Caco-2 (cell line): ENCODE measurements at regions not wholly inside any gene's neighbourhood (a gene's known extent, or its start where the extent isn't known, plus 50 kb on each side); places are given as distances from the start of the nearest gene placed in this dataset.

Experiments used
- BruUV-seq: library from RNA; stranded (reverse); fragments of 400-500 nt; replicated peaks from 2 replicates; lab custom pipeline; 2021; lab: Mats Ljungman, UMichigan
- CTCF ChIA-PET: fragments of 300-600 bp; sonication (Branson Sonifier 250); formaldehyde crosslinking; loops from one replicate; lab custom pipeline; 2022; ENCODE audit warnings: antibody characterized with exemption; lab: Charles Lee
- POLR2A ChIA-PET: fragments of 300-600 bp; sonication (Branson Sonifier 250); formaldehyde crosslinking; loops from one replicate; lab custom pipeline; 2022; ENCODE audit warnings: antibody characterized with exemption; lab: Charles Lee
- DNase-seq, 2 experiments: peaks; one replicate each; pipeline versions ENCODE4 v3.0.0 to v3.0.0-alpha.2; 2020 to 2022
- H3K27me3 ChIP-seq: replicated peaks from 2 replicates; pipeline ENCODE4 v1.6.0; 2011; ENCODE audit warnings: low read length; ENCODE audit not compliant: control insufficient read depth, insufficient read depth
- H3K36me3 ChIP-seq: 2 replicates; pipeline ENCODE4 v1.5.1; 2011; ENCODE audit warnings: low read length; ENCODE audit not compliant: control insufficient read depth, insufficient read depth
- H3K4me1 ChIP-seq: fragments of 250-450 bp; sonication (Bioruptor Pico); 2 replicates; pipeline ENCODE4 v1.5.1; 2020; ENCODE audit warnings: mild to moderate bottlenecking
- H3K4me3 ChIP-seq: 2 replicates; pipeline ENCODE4 v1.5.1; 2011; ENCODE audit warnings: low read depth, mild to moderate bottlenecking, control low read depth, low read length
- H3K9me3 ChIP-seq: fragments of 250-450 bp; sonication (Bioruptor Pico); 2 replicates; pipeline ENCODE4 v1.5.1; 2020; ENCODE audit warnings: mild to moderate bottlenecking, moderate library complexity
- H3K27ac Mint-ChIP-seq: one replicate; pipeline ENCODE4 v1.8.0; 2022; ENCODE audit warnings: mixed read lengths; ENCODE audit not compliant: unreplicated experiment
- H3K27me3 Mint-ChIP-seq: one replicate; pipeline ENCODE4 v1.8.0; 2022; ENCODE audit warnings: mixed read lengths; ENCODE audit not compliant: insufficient read depth, unreplicated experiment
- H3K36me3 Mint-ChIP-seq: one replicate; pipeline ENCODE4 v1.8.0; 2022; ENCODE audit warnings: mild to moderate bottlenecking, mixed read lengths; ENCODE audit not compliant: insufficient read depth, unreplicated experiment
- H3K4me1 Mint-ChIP-seq: one replicate; pipeline ENCODE4 v1.8.0; 2022; ENCODE audit warnings: low read depth, mixed read lengths; ENCODE audit not compliant: unreplicated experiment
- H3K4me3 Mint-ChIP-seq: one replicate; pipeline ENCODE4 v1.8.0; 2022; ENCODE audit warnings: mild to moderate bottlenecking, moderate library complexity, mixed read lengths; ENCODE audit not compliant: unreplicated experiment
- H3K9me3 Mint-ChIP-seq: one replicate; pipeline ENCODE4 v1.8.0; 2022; ENCODE audit warnings: mixed read lengths; ENCODE audit not compliant: unreplicated experiment
- intact Hi-C: fragments of 100-400 bp; cut with micrococcal nuclease; formaldehyde crosslinking; loops from one replicate; pipeline ENCODE4 v1.10.0; 2022; ENCODE audit not compliant: unreplicated experiment
- TF ChIP-seq, protein P1 (sequence below), 2 experiments: fragments of 200-600 bp in 1 of 2; IDR thresholded peaks; 1 replicate in 1 of 2; 2 replicates in 1 of 2; pipeline versions ENCODE4 v1.5.1 to v1.8.0; 2011 to 2022; ENCODE audit warnings: antibody characterized with exemption in 1 of 2, control low read depth in 1 of 2, inconsistent platforms in 1 of 2, low read depth in 1 of 2, low read length in 1 of 2, mild to moderate bottlenecking in 1 of 2, moderate library complexity in 1 of 2; ENCODE audit not compliant: insufficient read depth in 1 of 2, severe bottlenecking in 1 of 2, unreplicated experiment in 1 of 2

GRCh38 chr5:155831491-155831890 is 495.5 kb upstream of the SGCD start:
- no peaks in the 10 kb centered on the region for H3K4me1 ChIP-seq
- Mint-ChIP-seq H3K27me3 (peaks cover 3% of the 10 kb centered on the region), H3K4me1 (no peaks in the 10 kb centered on the region), H3K9me3 (no peaks in the 10 kb centered on the region), H3K4me3 (no peak overlapping the region), H3K36me3 (no peaks in the 10 kb centered on the region), H3K27ac (no peak overlapping the region)
- TF ChIP-seq, protein P1, sequence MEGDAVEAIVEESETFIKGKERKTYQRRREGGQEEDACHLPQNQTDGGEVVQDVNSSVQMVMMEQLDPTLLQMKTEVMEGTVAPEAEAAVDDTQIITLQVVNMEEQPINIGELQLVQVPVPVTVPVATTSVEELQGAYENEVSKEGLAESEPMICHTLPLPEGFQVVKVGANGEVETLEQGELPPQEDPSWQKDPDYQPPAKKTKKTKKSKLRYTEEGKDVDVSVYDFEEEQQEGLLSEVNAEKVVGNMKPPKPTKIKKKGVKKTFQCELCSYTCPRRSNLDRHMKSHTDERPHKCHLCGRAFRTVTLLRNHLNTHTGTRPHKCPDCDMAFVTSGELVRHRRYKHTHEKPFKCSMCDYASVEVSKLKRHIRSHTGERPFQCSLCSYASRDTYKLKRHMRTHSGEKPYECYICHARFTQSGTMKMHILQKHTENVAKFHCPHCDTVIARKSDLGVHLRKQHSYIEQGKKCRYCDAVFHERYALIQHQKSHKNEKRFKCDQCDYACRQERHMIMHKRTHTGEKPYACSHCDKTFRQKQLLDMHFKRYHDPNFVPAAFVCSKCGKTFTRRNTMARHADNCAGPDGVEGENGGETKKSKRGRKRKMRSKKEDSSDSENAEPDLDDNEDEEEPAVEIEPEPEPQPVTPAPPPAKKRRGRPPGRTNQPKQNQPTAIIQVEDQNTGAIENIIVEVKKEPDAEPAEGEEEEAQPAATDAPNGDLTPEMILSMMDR (IDR thresholded peaks at IDR 0.05; ENCODE audit: insufficient read depth in 1 of 2, low read depth in 1 of 2, low read length in 1 of 2, severe bottlenecking in 1 of 2, unreplicated experiment in 1 of 2): no peak
- intact Hi-C loops: loop anchor here (10.0 kb wide), 1 partner anchor 983 kb away; no protein-coding TSS in a partner anchor
- ChIA-PET POLR2A (no interaction called here), CTCF (no interaction called here)
- no peaks in the 10 kb centered on the region for H3K9me3 ChIP-seq
- no peak overlapping the region for H3K4me3 ChIP-seq
- no peaks in the 10 kb centered on the region for H3K27me3 ChIP-seq
- no peaks in the 10 kb centered on the region for H3K36me3 ChIP-seq
- no peak for DNase-seq
- no TSS peak for BruUV-seq

GRCh38 chr5:155833287-155833686 is 493.7 kb upstream of the SGCD start:
- no peak overlapping the region for H3K27ac Mint-ChIP-seq
- H3K9me3 ChIP-seq: no peaks in the 10 kb centered on the region
- H3K36me3 ChIP-seq: no peaks in the 10 kb centered on the region
- TF ChIP-seq, protein P1 (IDR thresholded peaks at IDR 0.05; ENCODE audit: insufficient read depth in 1 of 2, low read depth in 1 of 2, low read length in 1 of 2, severe bottlenecking in 1 of 2, unreplicated experiment in 1 of 2): peak in 1 of 2 experiments; percentile 15
- H3K4me1 Mint-ChIP-seq: no peaks in the 10 kb centered on the region
- no peaks in the 10 kb centered on the region for H3K27me3 ChIP-seq
- BruUV-seq: no TSS peak
- ChIA-PET CTCF (interaction anchor here (1.0 kb wide), 1 partner anchor 73 kb away, joined by 3 read pairs; no protein-coding TSS in a partner anchor), POLR2A (no interaction called here)
- H3K4me3 Mint-ChIP-seq: no peak overlapping the region
- H3K36me3 Mint-ChIP-seq: no peaks in the 10 kb centered on the region
- no peaks in the 10 kb centered on the region for H3K4me1 ChIP-seq
- H3K9me3 Mint-ChIP-seq: no peaks in the 10 kb centered on the region
- DNase-seq: no peak
- peaks cover 3% of the 10 kb centered on the region for H3K27me3 Mint-ChIP-seq
- intact Hi-C loops: loop anchor here (10.0 kb wide), 1 partner anchor 982 kb away; no protein-coding TSS in a partner anchor
- H3K4me3 ChIP-seq: no peak overlapping the region

DNA sequence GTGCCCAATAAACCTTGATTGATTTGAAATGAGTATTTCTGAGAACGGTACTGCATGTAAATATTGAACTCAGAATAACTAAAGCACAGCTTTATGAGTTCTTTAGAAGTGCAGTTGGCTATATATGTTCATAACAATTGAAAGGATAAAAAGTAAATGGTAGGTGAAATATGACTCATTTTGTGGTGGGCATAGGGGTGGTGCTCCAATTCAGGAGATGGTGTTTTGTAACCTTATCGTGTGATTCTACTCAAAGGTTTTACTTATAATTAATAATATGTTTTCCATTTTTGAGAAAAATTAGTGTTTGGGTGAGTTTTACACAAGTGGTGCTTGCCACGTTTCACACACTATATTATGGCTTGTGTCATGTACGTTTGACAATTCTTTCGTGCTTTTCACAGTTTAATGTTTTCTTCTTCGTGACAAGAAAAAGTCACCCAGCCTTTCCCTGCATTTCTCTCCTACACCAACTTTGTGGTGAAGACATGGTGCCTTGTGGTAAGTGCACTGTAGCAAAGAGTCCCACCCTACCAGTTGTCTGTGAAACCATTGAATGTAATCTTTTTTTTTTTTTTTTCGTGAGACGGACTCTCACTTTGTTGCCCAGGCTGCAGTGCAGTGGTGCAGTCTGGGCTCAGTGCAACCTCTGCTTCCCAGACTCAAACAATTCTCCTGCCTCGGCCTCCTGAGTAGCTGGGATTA is 492.5 kb upstream of the SGCD start:
- H3K27ac Mint-ChIP-seq: no peak overlapping the region
- no peak overlapping the region for H3K4me3 Mint-ChIP-seq
- TF ChIP-seq, protein P1 (IDR thresholded peaks at IDR 0.05; ENCODE audit: insufficient read depth in 1 of 2, low read depth in 1 of 2, low read length in 1 of 2, severe bottlenecking in 1 of 2, unreplicated experiment in 1 of 2): no peak
- Histone ChIP-seq H3K36me3 (no peaks in the 10 kb centered on the region), H3K4me3 (no peak overlapping the region), H3K27me3 (no peaks in the 10 kb centered on the region), H3K4me1 (no peaks in the 10 kb centered on the region), H3K9me3 (no peaks in the 10 kb centered on the region)
- H3K27me3 Mint-ChIP-seq: peaks cover 3% of the 10 kb centered on the region
- no peaks in the 10 kb centered on the region for H3K4me1 Mint-ChIP-seq
- no peaks in the 10 kb centered on the region for H3K9me3 Mint-ChIP-seq
- POLR2A ChIA-PET: no interaction called here
- no peaks in the 10 kb centered on the region for H3K36me3 Mint-ChIP-seq
- BruUV-seq: no TSS peak
- DNase-seq: no peak
- CTCF ChIA-PET: no interaction called here
- intact Hi-C loops: loop anchor here (10.0 kb wide), 1 partner anchor 980 kb away; no protein-coding TSS in a partner anchor
